Activated CD8-positive, alpha-beta T cell treated with anti-CD3 and anti-CD28 coated beads, Interleukin-2, amount 10 ng/mL, durations not matched to agents 7 days and 5 days (primary cell): ENCODE measurements at regions not wholly inside any gene's neighbourhood (a gene's known extent, or its start where the extent isn't known, plus 50 kb on each side); places are given as distances from the start of the nearest gene placed in this dataset.
"Not testable (repeated sequence)": the region's sequence is repeated elsewhere in the genome, so short reads cannot be mapped to it uniquely, and the experiment has no call there.

ENCODE experiments used
- ATAC-seq: fragments of 150-1000 bp; cut with Tn5 transposase; one replicate; pipeline ENCODE4 v1.10.0; 2021; ENCODE audit warnings: moderate library complexity
- CTCF ChIA-PET: fragments of 350-600 bp; sonication (Branson Sonifier 250); formaldehyde crosslinking; loops from one replicate; lab custom pipeline; 2021; ENCODE audit warnings: antibody characterized with exemption; lab: Charles Lee
- POLR2A ChIA-PET: fragments of 350-600 bp; sonication (Branson Sonifier 250); formaldehyde crosslinking; loops from one replicate; lab custom pipeline; 2021; ENCODE audit warnings: antibody characterized with exemption; lab: Charles Lee
- DNase-seq: peaks from one replicate; pipeline ENCODE4 v3.0.0-alpha.2; 2020
- H3K27ac Mint-ChIP-seq: one replicate; pipeline ENCODE4 v1.8.0; 2021; ENCODE audit warnings: mild to moderate bottlenecking, mixed read lengths
- H3K27me3 Mint-ChIP-seq: one replicate; pipeline ENCODE4 v1.8.0; 2021; ENCODE audit warnings: low read depth, mixed read lengths
- H3K36me3 Mint-ChIP-seq: one replicate; pipeline ENCODE4 v1.8.0; 2021; ENCODE audit warnings: low read depth, mixed read lengths
- H3K4me1 Mint-ChIP-seq: one replicate; pipeline ENCODE4 v1.8.0; 2021; ENCODE audit warnings: low read depth, mixed read lengths
- H3K4me3 Mint-ChIP-seq: one replicate; pipeline ENCODE4 v1.8.0; 2021; ENCODE audit warnings: mild to moderate bottlenecking, mixed read lengths
- H3K9me3 Mint-ChIP-seq: one replicate; pipeline ENCODE4 v1.8.0; 2022; ENCODE audit warnings: mixed read lengths; ENCODE audit not compliant: insufficient read depth

DNA sequence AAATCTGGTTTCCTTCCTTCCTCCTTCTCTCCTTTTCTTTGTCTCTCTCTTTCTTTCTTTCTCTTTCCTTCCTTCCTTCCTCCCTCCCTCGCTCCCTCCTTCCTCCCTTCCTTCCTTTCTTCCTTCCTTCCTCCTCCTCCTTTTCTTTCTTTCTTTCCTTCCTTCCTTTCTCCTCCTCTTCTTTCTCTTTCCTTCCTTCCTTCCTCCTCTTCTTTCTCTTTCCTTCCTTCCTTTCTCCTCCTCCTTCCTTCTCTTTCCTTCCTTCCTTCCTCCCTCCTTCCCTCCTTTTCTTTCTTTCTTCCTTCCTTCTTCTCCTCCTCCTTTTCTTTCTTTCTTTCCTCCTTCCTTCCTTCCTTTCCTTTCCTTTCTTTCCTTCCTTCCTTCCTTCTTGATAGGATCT, 61.2 kb downstream of the VIP start:
- ATAC-seq: no peak
- Mint-ChIP-seq H3K27ac (no peak overlapping the region), H3K4me3 (no peak overlapping the region), H3K27me3 (no peaks in the 10 kb centered on the region), H3K9me3 (no peaks in the 10 kb centered on the region), H3K4me1 (no peaks in the 10 kb centered on the region), H3K36me3 (no peaks in the 10 kb centered on the region)
- POLR2A ChIA-PET: no interaction called here
- CTCF ChIA-PET: no interaction called here
- DNase-seq: no peak

DNA sequence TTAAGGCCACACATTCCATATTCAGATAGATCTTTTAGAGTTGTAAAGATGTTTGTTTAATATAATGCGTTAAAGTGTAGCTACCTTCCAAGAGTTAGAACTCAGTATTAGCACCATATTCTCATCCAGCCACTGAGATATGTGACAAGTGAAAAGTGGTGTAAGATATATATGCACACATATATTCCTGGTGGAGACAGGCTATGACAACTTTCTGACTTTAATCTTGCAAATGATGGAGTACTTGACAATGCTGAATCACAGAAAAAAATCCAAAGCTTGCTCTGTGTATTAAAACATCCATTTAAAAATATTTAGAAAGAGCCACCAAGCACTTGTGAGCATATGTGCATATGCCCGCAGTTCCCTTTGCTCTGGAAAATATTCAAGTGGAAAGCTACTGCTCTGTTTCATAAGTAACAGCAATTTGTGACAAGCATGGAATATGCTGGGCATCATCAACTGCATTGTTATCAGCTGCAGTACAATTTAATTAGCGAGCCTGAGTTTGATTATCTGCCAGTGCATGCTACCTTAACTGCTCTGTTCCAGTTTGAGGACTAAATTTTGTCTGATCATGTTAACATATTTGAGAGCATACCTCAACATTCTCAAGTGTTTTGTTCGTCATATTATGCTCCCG, 64.8 kb downstream of the VIP start:
- POLR2A ChIA-PET: no interaction called here

DNA sequence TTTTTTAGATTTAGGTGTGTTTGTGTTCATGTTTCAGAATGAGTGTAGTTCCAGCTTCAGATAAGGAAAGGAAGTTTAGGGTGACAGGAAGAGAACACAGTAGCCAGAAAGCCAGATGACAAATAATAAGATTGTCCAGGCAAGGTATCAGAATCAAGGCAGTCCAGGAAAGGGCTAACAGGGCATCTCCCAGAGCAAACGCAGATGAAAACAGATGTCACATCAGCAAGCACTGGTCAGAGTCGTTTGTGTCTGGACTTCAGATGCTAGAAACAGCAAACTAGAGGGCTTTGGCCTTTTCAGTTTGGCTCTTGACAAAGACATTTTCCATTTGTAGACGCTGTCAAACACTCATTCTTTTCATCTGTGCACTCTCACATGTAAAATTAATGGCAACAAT, 65.5 kb downstream of the VIP start:
- H3K9me3 Mint-ChIP-seq: no peaks in the 10 kb centered on the region
- no peak overlapping the region for H3K4me3 Mint-ChIP-seq
- no peak overlapping the region for H3K27ac Mint-ChIP-seq
- DNase-seq (no peak), ATAC-seq (no peak)
- POLR2A ChIA-PET: no interaction called here
- no peaks in the 10 kb centered on the region for H3K4me1 Mint-ChIP-seq
- CTCF ChIA-PET: interaction anchor here (1.1 kb wide), 1 partner anchor 11 kb away, joined by 3 read pairs; no protein-coding TSS in a partner anchor
- no peaks in the 10 kb centered on the region for H3K27me3 Mint-ChIP-seq
- no peaks in the 10 kb centered on the region for H3K36me3 Mint-ChIP-seq

More for the DNA sequence above, 64.8 kb downstream of the VIP start:
- ATAC-seq (no peak), DNase-seq (no peak)
- Mint-ChIP-seq H3K4me1 (no peaks in the 10 kb centered on the region), H3K9me3 (no peaks in the 10 kb centered on the region), H3K36me3 (no peaks in the 10 kb centered on the region), H3K27ac (no peak overlapping the region), H3K27me3 (no peaks in the 10 kb centered on the region), H3K4me3 (no peak overlapping the region)
- CTCF ChIA-PET: interaction anchor here (1.1 kb wide), 1 partner anchor 10 kb away, joined by 3 read pairs; no protein-coding TSS in a partner anchor

DNA sequence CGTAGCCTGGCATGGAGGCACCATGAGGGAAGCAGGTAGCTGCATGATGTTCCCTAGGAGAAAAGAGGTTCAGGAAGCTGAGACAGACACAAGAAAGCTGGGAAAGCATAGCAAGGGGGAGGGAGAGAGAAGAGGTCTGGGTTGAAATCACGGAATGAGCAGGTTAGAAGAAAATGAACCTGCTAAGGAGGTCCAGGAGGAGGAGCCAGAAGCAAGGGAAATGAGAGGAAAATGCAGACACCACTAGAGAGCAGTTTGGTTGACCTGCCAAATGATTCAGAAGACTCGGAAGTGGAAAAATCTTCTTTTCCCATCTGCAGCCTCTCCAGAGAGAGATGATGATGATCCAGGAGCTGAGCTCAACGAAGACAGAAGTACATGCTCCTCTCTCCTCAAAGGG, 70.9 kb downstream of the VIP start:
- Mint-ChIP-seq H3K36me3 (no peaks in the 10 kb centered on the region), H3K9me3 (no peaks in the 10 kb centered on the region), H3K27me3 (no peaks in the 10 kb centered on the region), H3K4me3 (no peak overlapping the region), H3K4me1 (no peaks in the 10 kb centered on the region), H3K27ac (no peak overlapping the region)
- CTCF ChIA-PET: interaction anchor here (1.7 kb wide), 1 partner anchor 42 kb away, joined by 3 read pairs; no protein-coding TSS in a partner anchor
- POLR2A ChIA-PET: no interaction called here
- DNase-seq (no peak), ATAC-seq (no peak)

DNA sequence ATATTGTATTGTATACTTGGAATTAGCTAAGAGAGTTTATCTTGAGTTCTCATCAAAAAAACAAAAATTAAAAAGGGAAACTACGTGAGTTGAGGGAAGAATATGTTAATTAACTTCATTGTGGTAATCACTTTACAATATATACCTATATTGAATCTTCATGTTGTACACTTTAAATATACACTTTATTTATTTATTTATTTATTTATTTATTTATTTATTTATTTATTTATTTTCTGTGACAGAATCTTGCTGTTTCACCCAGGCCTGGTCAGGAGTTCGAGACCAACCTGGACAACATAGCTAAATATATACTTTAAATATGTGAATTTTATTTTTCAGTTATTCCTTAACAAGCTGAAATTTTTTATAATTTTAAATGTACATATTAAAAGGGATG, 74.1 kb downstream of the VIP start:
- DNase-seq (no peak), ATAC-seq (no peak)
- ChIA-PET CTCF (no interaction called here), POLR2A (no interaction called here)
- no peaks in the 10 kb centered on the region for H3K27me3 Mint-ChIP-seq
- H3K9me3 Mint-ChIP-seq: no peaks in the 10 kb centered on the region
- H3K4me1 Mint-ChIP-seq: no peaks in the 10 kb centered on the region
- H3K36me3 Mint-ChIP-seq: no peaks in the 10 kb centered on the region
- H3K27ac Mint-ChIP-seq: no peak overlapping the region
- no peak overlapping the region for H3K4me3 Mint-ChIP-seq

DNA sequence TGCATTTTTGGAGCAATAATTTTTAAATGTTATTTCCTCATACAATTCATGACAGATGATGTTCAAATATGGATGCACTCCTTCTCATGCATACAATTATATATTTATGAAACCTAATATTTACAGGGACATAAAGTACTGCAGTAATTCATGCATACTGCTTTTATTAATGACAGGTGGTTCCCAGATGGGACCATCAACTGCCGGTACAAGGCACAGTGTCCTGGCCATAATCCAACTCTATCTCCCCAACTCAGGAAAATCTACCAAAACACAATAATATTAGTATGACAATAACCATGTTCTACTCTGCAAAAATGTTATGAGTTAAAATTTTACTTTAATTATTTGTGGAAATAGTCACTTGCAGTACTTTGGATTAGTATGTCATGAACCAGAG, 77.8 kb downstream of the VIP start:
- Mint-ChIP-seq H3K27ac (no peak overlapping the region), H3K9me3 (no peaks in the 10 kb centered on the region), H3K36me3 (no peaks in the 10 kb centered on the region), H3K4me3 (no peak overlapping the region), H3K27me3 (no peaks in the 10 kb centered on the region), H3K4me1 (no peaks in the 10 kb centered on the region)
- DNase-seq (no peak), ATAC-seq (no peak)
- CTCF ChIA-PET: no interaction called here
- POLR2A ChIA-PET: no interaction called here

DNA sequence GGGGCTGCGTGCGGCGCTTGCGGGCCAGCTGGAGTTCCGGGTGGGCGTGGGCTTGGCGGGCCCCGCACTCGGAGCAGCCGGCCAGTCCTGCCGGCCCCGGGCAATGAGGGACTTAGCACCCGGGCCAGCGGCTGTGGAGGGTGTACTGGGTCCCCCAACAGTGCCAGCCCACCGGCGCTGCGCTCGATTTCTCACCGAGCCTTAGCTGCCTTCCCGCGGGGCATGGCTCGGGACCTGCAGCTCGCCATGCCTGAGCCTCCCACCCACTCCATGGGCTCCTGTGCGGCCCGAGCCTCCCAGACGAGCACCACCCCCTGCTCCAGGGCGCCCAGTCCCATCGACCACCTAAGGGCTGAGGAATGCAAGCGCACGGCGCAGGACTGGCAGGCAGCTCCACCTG, 83.8 kb downstream of the VIP start:
- H3K4me1 Mint-ChIP-seq, DNase-seq, ATAC-seq, POLR2A ChIA-PET, H3K27me3 Mint-ChIP-seq, H3K27ac Mint-ChIP-seq, CTCF ChIA-PET, H3K9me3 Mint-ChIP-seq, H3K36me3 Mint-ChIP-seq, H3K4me3 Mint-ChIP-seq: not testable (repeated sequence)

DNA sequence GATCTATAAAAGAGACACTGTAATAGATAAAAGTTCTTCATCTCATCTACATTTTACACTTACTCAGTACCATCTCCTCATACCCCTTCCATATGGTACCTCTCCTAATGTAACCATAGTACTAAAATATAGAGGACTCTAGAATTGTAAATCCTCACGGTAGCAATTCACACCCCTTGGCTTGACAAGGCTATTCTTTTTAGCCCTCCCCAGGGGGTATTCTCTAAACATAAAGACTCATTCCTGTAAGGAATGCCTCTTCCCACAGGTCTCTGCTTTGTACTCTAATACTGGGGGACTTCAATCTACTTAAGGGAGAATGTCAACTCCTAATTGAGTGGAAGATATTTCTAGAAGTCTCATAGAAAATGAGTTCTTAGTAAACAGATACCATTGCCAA, 85.9 kb downstream of the VIP start:
- Mint-ChIP-seq H3K27ac (no peak overlapping the region), H3K36me3 (no peaks in the 10 kb centered on the region), H3K4me3 (no peak overlapping the region), H3K27me3 (peaks cover 2% of the 10 kb centered on the region), H3K4me1 (no peaks in the 10 kb centered on the region), H3K9me3 (no peaks in the 10 kb centered on the region)
- CTCF ChIA-PET: no interaction called here
- no peak for DNase-seq
- ATAC-seq: no peak
- POLR2A ChIA-PET: no interaction called here

DNA sequence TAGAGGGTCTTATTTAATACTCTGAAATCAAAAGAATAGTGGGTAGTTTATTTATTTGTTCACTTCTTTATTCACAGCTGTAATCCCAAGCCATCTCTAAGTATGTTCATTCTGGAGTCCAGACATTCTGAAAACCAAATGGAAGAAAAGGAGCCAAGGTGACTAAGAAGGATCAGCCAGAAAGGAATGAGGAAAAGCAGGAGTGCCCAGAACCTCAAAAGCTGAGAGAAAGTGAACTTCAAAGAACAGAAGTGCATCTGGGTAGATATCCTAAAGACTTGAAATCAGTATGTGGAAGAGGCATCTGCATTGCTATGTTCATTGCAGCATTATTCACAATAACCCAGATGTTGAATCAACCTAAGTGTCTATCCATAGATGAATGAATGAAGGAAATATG, 94.8 kb downstream of the VIP start:
- H3K27me3 Mint-ChIP-seq: no peaks in the 10 kb centered on the region
- ATAC-seq (no peak), DNase-seq (no peak)
- H3K36me3 Mint-ChIP-seq: no peaks in the 10 kb centered on the region
- H3K4me1 Mint-ChIP-seq: no peaks in the 10 kb centered on the region
- H3K4me3 Mint-ChIP-seq: no peak overlapping the region
- H3K27ac Mint-ChIP-seq: no peak overlapping the region
- no peaks in the 10 kb centered on the region for H3K9me3 Mint-ChIP-seq
- POLR2A ChIA-PET: no interaction called here
- CTCF ChIA-PET: no interaction called here

DNA sequence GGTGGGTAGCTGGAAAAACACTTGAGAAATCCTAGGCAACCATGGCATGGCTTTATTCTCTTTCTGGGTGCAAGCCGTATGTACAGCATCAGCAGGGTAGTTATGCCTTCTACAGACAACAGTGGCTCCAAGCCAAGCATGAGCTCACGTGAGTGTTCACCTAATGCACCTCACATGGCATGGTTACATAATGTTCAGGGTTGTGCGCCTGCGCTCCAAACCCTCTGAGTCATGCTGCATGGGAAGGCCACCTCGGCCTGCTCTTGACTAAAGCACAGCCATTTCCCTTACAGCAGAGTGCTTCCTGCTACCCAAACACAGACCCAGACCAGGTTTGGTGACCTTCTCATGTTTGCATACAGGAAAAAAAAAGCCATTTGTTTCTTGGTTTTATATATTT, 96.2 kb downstream of the VIP start:
- Mint-ChIP-seq H3K27ac (no peak overlapping the region), H3K4me1 (no peaks in the 10 kb centered on the region), H3K9me3 (no peaks in the 10 kb centered on the region), H3K36me3 (no peaks in the 10 kb centered on the region), H3K4me3 (no peak overlapping the region), H3K27me3 (no peaks in the 10 kb centered on the region)
- DNase-seq (no peak), ATAC-seq (no peak)
- POLR2A ChIA-PET: no interaction called here
- CTCF ChIA-PET: no interaction called here

DNA sequence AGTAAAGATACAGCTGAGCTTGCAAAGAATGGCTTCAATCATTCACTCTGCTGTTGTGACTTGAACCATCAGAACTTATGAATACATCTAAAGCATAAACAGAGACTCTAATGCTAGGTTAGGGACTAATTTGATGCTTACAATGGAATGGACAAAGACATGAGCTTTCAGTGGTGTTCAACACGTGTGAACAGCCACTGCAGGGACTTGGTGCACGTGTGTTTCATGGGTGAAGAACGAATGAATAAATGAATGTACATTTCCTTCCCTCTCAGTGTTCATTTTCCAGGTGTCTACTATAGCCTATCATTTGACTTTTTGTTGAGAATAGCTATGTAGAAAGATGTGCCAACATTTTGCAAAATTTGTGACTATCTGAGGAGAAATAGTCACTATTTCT, 98.3 kb downstream of the VIP start:
- peaks cover 5% of the 10 kb centered on the region for H3K27me3 Mint-ChIP-seq
- no peak overlapping the region for H3K4me3 Mint-ChIP-seq
- no peaks in the 10 kb centered on the region for H3K4me1 Mint-ChIP-seq
- H3K27ac Mint-ChIP-seq: no peak overlapping the region
- ChIA-PET POLR2A (no interaction called here), CTCF (no interaction called here)
- H3K36me3 Mint-ChIP-seq: no peaks in the 10 kb centered on the region
- ATAC-seq (no peak), DNase-seq (no peak)
- no peaks in the 10 kb centered on the region for H3K9me3 Mint-ChIP-seq

DNA sequence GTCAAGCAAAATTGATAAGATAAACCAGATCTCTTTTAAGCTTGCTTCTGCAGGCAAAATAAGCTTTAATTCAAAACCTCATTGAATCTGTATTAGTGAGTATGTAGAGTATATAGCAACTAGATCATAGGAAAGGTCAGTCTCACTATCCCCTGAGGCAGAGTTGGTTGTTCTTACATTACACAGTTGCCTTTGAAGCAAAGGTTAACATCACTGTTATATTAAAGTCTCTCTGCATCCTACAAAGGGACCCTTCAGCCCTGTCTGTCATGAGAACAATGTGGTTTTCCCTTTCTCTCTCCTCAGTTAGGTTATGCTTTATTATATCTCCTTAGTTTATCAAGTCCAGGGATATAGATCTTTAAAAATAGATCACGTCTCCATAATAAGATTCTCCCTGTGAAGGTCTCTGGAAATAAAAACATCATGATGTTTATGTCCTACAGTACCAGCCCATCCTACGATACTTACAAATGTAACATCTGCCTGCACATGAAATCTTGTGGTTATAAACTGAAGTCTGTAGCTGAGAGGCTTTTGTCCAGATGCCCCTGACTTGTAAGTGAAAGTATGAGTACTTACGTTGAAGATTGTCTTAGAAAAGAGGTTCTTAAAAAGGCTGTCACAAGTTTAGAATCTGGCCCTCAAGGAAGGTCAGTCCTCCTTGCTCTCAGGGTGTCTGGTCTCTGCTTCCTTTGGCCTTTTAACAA, 103.6 kb downstream of the VIP start:
- Mint-ChIP-seq H3K27ac (no peak overlapping the region), H3K4me1 (no peaks in the 10 kb centered on the region), H3K27me3 (peaks cover 9% of the 10 kb centered on the region), H3K4me3 (no peak overlapping the region), H3K36me3 (no peaks in the 10 kb centered on the region), H3K9me3 (no peaks in the 10 kb centered on the region)
- no peak for ATAC-seq
- DNase-seq: no peak
- ChIA-PET POLR2A (no interaction called here), CTCF (no interaction called here)
